ENCODE measurements at regions not wholly inside any gene's neighbourhood (a gene's known extent, or its start where the extent isn't known, plus 50 kb on each side); places are given as distances from the start of the nearest gene placed in this dataset.

- Histone ChIP-seq H3K36me3 (ENCODE audit: control insufficient read depth in 2 of 2, insufficient read depth in 1 of 2, low read length in 2 of 2) (no peaks in the 10 kb centered on the region), H3K9me3 (ENCODE audit: control insufficient read depth, insufficient read depth, low read depth, low read length) (no peaks in the 10 kb centered on the region), H3K4me1 (ENCODE audit: control insufficient read depth, insufficient read depth, low read length) (no peaks in the 10 kb centered on the region), H3K27ac (ENCODE audit: extremely low read depth, low read depth, low read length) (no peak overlapping the region), H3K4me3 (ENCODE audit: low read depth, low read length) (no peak overlapping the region)
- no peak for TF ChIP-seq ZNF654 (tag by site-specific recombination; IDR thresholded peaks at IDR 0.05; ENCODE audit: low read depth)
- TF ChIP-seq ZNF580 (tag by site-specific recombination; IDR thresholded peaks at IDR 0.05), result no peak
- TF ChIP-seq ZNF514 (tag by site-specific recombination; IDR thresholded peaks at IDR 0.05), result no peak
- TF ChIP-seq ELK4 (IDR thresholded peaks at IDR 0.05; ENCODE audit: borderline replicate concordance, low read depth, low read length), result no peak
- TF ChIP-seq GLI2 (tag by site-specific recombination; IDR thresholded peaks at IDR 0.05; ENCODE audit: borderline replicate concordance, low read depth), result no peak
- no peak for TF ChIP-seq ZSCAN30 (tag by site-specific recombination; IDR thresholded peaks at IDR 0.05)
- no peak for TF ChIP-seq YY2 (tag by site-specific recombination; IDR thresholded peaks at IDR 0.05)
- TF ChIP-seq ZNF121 (tag by site-specific recombination; IDR thresholded peaks at IDR 0.05), result no peak
- no peak for TF ChIP-seq ZNF248 (tag by site-specific recombination; IDR thresholded peaks at IDR 0.05)
- no peak for TF ChIP-seq ZNF843 (tag by site-specific recombination; IDR thresholded peaks at IDR 0.05)
- POLR2A ChIA-PET, result no interaction called here
- CTCF ChIA-PET, result interaction anchor here (0.6 kb wide), 2 partner anchors 89 to 595 kb away, joined by 3 to 5 read pairs; no protein-coding TSS in a partner anchor
Measured at GRCh38 chr1:181334724-181335123, 148.6 kb upstream of the CACNA1E start.

- Histone ChIP-seq H3K9me3 (ENCODE audit: control insufficient read depth, insufficient read depth, low read depth, low read length) (no peaks in the 10 kb centered on the region), H3K36me3 (ENCODE audit: control insufficient read depth in 2 of 2, insufficient read depth in 1 of 2, low read length in 2 of 2) (no peaks in the 10 kb centered on the region), H3K27ac (ENCODE audit: extremely low read depth, low read depth, low read length) (no peak overlapping the region), H3K4me1 (ENCODE audit: control insufficient read depth, insufficient read depth, low read length) (no peaks in the 10 kb centered on the region), H3K4me3 (ENCODE audit: low read depth, low read length) (no peak overlapping the region)
- POLR2A ChIA-PET, result no interaction called here
- TF ChIP-seq ZNF280D (tag by site-specific recombination; IDR thresholded peaks at IDR 0.05) (no peak), ZNF76 (tag by site-specific recombination; IDR thresholded peaks at IDR 0.05; ENCODE audit: borderline replicate concordance, low read depth) (no peak), ZNF837 (tag by site-specific recombination; IDR thresholded peaks at IDR 0.05) (no peak), ZNF692 (tag by site-specific recombination; IDR thresholded peaks at IDR 0.05) (no peak), HOXD13 (CRISPR knock-in tag; IDR thresholded peaks at IDR 0.05; ENCODE audit: borderline replicate concordance) (no peak), ZNF155 (tag by site-specific recombination; IDR thresholded peaks at IDR 0.05) (no peak)
- CTCF ChIA-PET, result interaction anchor here (0.6 kb wide), 1 partner anchor 117 kb away, joined by 3 read pairs; no protein-coding TSS in a partner anchor
Measured at GRCh38 chr1:181335631-181336030, 147.7 kb upstream of the CACNA1E start.

GRCh38 chr1:181341026-181341632 is 142.2 kb upstream of the CACNA1E start:
- POLR2A ChIA-PET, result no interaction called here
- H3K27ac ChIP-seq (ENCODE audit: extremely low read depth, low read depth, low read length), result no peak overlapping the region
- H3K9me3 ChIP-seq (ENCODE audit: control insufficient read depth, insufficient read depth, low read depth, low read length), result no peaks in the 10 kb centered on the region
- CTCF ChIA-PET, result no interaction called here
- no peaks in the 10 kb centered on the region for H3K36me3 ChIP-seq (ENCODE audit: control insufficient read depth in 2 of 2, insufficient read depth in 1 of 2, low read length in 2 of 2)
- no peaks in the 10 kb centered on the region for H3K4me1 ChIP-seq (ENCODE audit: control insufficient read depth, insufficient read depth, low read length)
- TF ChIP-seq REST (tag by site-specific recombination; IDR thresholded peaks at IDR 0.05), result no peak
- no peak overlapping the region for H3K4me3 ChIP-seq (ENCODE audit: low read depth, low read length)
